Vagina (tissue), 2 donors: ENCODE measurements at regions not wholly inside any gene's neighbourhood (a gene's known extent, or its start where the extent isn't known, plus 50 kb on each side); places are given as distances from the start of the nearest gene placed in this dataset.

ENCODE experiments used
- CTCF ChIP-seq, 3 experiments: fragments of 450-650 bp in 2 of 3; fragments of 200-600 bp in 1 of 3; sonication (generic) in 1 of 3; IDR thresholded peaks; one replicate each; pipeline ENCODE4 v1.5.1; 2017 to 2019; ENCODE audit warnings: antibody characterized with exemption in 3 of 3, mild to moderate bottlenecking in 2 of 3, moderate library complexity in 2 of 3
- POLR2A ChIP-seq, 2 donors: fragments of 450-650 bp; IDR thresholded peaks; one replicate each; pipeline ENCODE4 v1.6.1; 2017; ENCODE audit warnings: antibody characterized with exemption in 2 of 2, mild to moderate bottlenecking in 2 of 2, moderate library complexity in 2 of 2
- POLR2AphosphoS5 ChIP-seq, 2 donors: sonication (generic); formaldehyde crosslinking; IDR thresholded peaks; one replicate each; pipeline ENCODE4 v1.9.0; 2017; ENCODE audit warnings: antibody characterized with exemption in 2 of 2, mild to moderate bottlenecking in 2 of 2, low read depth in 1 of 2; ENCODE audit not compliant: insufficient read depth in 1 of 2

GRCh38 chr1:115507901-115508300, 133.9 kb upstream of the VANGL1 start:
- no peak for TF ChIP-seq CTCF (IDR thresholded peaks at IDR 0.05)
- TF ChIP-seq POLR2AphosphoS5 (IDR thresholded peaks at IDR 0.05; ENCODE audit: insufficient read depth in 1 of 2, low read depth in 1 of 2), result no peak
- TF ChIP-seq POLR2A (IDR thresholded peaks at IDR 0.05), result no peak
